GM23338 (cell line): ENCODE measurements at regions not wholly inside any gene's neighbourhood (a gene's known extent, or its start where the extent isn't known, plus 50 kb on each side); places are given as distances from the start of the nearest gene placed in this dataset.

Experiments used
- ATAC-seq: fragments of 200-7000 bp; cut with Tn5 transposase; 3 replicates; pipeline ENCODE4 v1.9.1; 2020
- DNase-seq: peaks from one replicate; pipeline ENCODE4 v3.0.0-alpha.2; 2015; ENCODE audit warnings: low spot score
- H2AFZ ChIP-seq: fragments of 200-600 bp; sonication (generic); 2 replicates; pipeline ENCODE4 v1.8.0; 2016; ENCODE audit warnings: antibody characterized with exemption, mild to moderate bottlenecking, moderate library complexity
- H3F3A ChIP-seq: fragments of 200-600 bp; sonication (generic); replicated peaks from 2 replicates; pipeline ENCODE4 v1.8.0; 2017; ENCODE audit warnings: antibody characterized with exemption, mixed run types, low read depth
- H3K27ac ChIP-seq: fragments of 200-600 bp; sonication (generic); 2 replicates; pipeline ENCODE4 v1.6.1; 2016; ENCODE audit warnings: low read depth
- H3K27me3 ChIP-seq: fragments of 200-600 bp; sonication (generic); 2 replicates; pipeline ENCODE4 v1.8.0; 2016; ENCODE audit warnings: mild to moderate bottlenecking, mixed run types, moderate library complexity; ENCODE audit not compliant: insufficient read depth
- H3K36me3 ChIP-seq: fragments of 200-600 bp; sonication (generic); 2 replicates; pipeline ENCODE4 v1.8.0; 2016; ENCODE audit warnings: mild to moderate bottlenecking; ENCODE audit not compliant: insufficient read depth
- H3K4me1 ChIP-seq: fragments of 200-600 bp; sonication (generic); 2 replicates; pipeline ENCODE4 v1.8.0; 2016; ENCODE audit warnings: mild to moderate bottlenecking, moderate library complexity; ENCODE audit not compliant: insufficient read depth
- H3K4me2 ChIP-seq: fragments of 200-600 bp; sonication (generic); 2 replicates; pipeline ENCODE4 v1.7.1; 2017; ENCODE audit warnings: mixed run types
- H3K4me3 ChIP-seq: fragments of 200-600 bp; sonication (generic); 2 replicates; pipeline ENCODE4 v1.6.1; 2016; ENCODE audit warnings: mixed run types
- H3K79me2 ChIP-seq: fragments of 200-600 bp; sonication (generic); replicated peaks from 2 replicates; pipeline ENCODE4 v1.8.0; 2017; ENCODE audit warnings: mild to moderate bottlenecking; ENCODE audit not compliant: insufficient read depth
- H3K9me2 ChIP-seq: fragments of 200-600 bp; sonication (generic); 2 replicates; pipeline ENCODE4 v1.8.0; 2017; ENCODE audit not compliant: insufficient read depth
- H4K20me1 ChIP-seq: fragments of 200-600 bp; sonication (generic); replicated peaks from 2 replicates; pipeline ENCODE4 v1.8.0; 2017; ENCODE audit warnings: mild to moderate bottlenecking; ENCODE audit not compliant: insufficient read depth
- H3K27ac Mint-ChIP-seq: 2 replicates; pipeline ENCODE4 v1.8.0; 2020; ENCODE audit warnings: inconsistent platforms, mild to moderate bottlenecking, moderate library complexity, mixed read lengths
- H3K27me3 Mint-ChIP-seq: 3 replicates; pipeline ENCODE4 v1.8.0; 2022; ENCODE audit warnings: low read depth, mild to moderate bottlenecking, moderate library complexity, mixed read lengths, inconsistent platforms; ENCODE audit not compliant: insufficient read depth, poor library complexity
- H3K36me3 Mint-ChIP-seq: 3 replicates; pipeline ENCODE4 v1.8.0; 2021; ENCODE audit warnings: low read depth, mild to moderate bottlenecking, inconsistent platforms, moderate library complexity, mixed read lengths
- H3K4me1 Mint-ChIP-seq: 3 replicates; pipeline ENCODE4 v1.8.0; 2020; ENCODE audit warnings: mild to moderate bottlenecking, inconsistent platforms, mixed read lengths
- H3K4me3 Mint-ChIP-seq: 3 replicates; pipeline ENCODE4 v1.8.0; 2021; ENCODE audit warnings: moderate library complexity, mild to moderate bottlenecking, inconsistent platforms, mixed read lengths
- H3K9me3 Mint-ChIP-seq: 3 replicates; pipeline ENCODE4 v1.8.0; 2020; ENCODE audit warnings: moderate library complexity, mild to moderate bottlenecking, inconsistent platforms, mixed read lengths
- CREB1 ChIP-seq: fragments of 250-450 bp; sonication (Bioruptor Pico); IDR thresholded peaks from 2 replicates; pipeline ENCODE4 v1.5.0; 2020; ENCODE audit warnings: low read depth, mild to moderate bottlenecking, moderate library complexity
- ETS1 ChIP-seq: IDR thresholded peaks from 2 replicates; pipeline ENCODE4 v1.6.1; 2016; ENCODE audit warnings: antibody characterized with exemption
- EZH2 ChIP-seq: fragments of 200-600 bp; sonication (generic); IDR thresholded peaks from one replicate; pipeline ENCODE4 v1.8.0; 2017; ENCODE audit warnings: antibody characterized with exemption, mild to moderate bottlenecking, low read depth; ENCODE audit not compliant: unreplicated experiment
- EZH2phosphoT487 ChIP-seq: fragments of 200-600 bp; sonication (generic); IDR thresholded peaks from one replicate; pipeline ENCODE4 v1.8.1; 2018; ENCODE audit warnings: antibody characterized with exemption; ENCODE audit not compliant: unreplicated experiment
- POLR2AphosphoS5 ChIP-seq: IDR thresholded peaks from 2 replicates; pipeline ENCODE4 v1.6.1; 2016; ENCODE audit warnings: antibody characterized with exemption, low read depth
- STAT1 ChIP-seq: IDR thresholded peaks from one replicate; pipeline ENCODE4 v1.6.1; 2016; ENCODE audit warnings: antibody characterized with exemption; ENCODE audit not compliant: unreplicated experiment
- ZNF331 ChIP-seq: fragments of 250-450 bp; sonication (Bioruptor Pico); IDR thresholded peaks from 2 replicates; pipeline ENCODE4 v1.5.0; 2020; ENCODE audit warnings: low read depth, mild to moderate bottlenecking, moderate library complexity
- ZNF462 ChIP-seq: fragments of 250-450 bp; sonication (Bioruptor Pico); IDR thresholded peaks from 2 replicates; pipeline ENCODE4 v1.5.0; 2020; ENCODE audit warnings: mild to moderate bottlenecking, moderate library complexity

- TF ChIP-seq ZNF462 (no peak), ETS1 (no peak), CREB1 (CRISPR knock-in tag) (no peak), EZH2phosphoT487 (no peak), STAT1 (no peak)
Observed at GRCh38 chr11:81829976-81830375, 903.7 kb downstream of the FAM181B start (continued).

GRCh38 chr11:81825346-81825745 lies 908.3 kb downstream of the FAM181B start:
- Mint-ChIP-seq H3K27ac (no peak overlapping the region), H3K36me3 (no peaks in the 10 kb centered on the region), H3K9me3 (no peaks in the 10 kb centered on the region), H3K4me1 (peaks cover 16% of the 10 kb centered on the region), H3K4me3 (no peak overlapping the region), H3K27me3 (peaks cover 2% of the 10 kb centered on the region)
- Histone ChIP-seq H3K27me3 (no peaks in the 10 kb centered on the region), H3K27ac (no peak overlapping the region), H3F3A (no peaks in the 10 kb centered on the region), H3K4me1 (peaks cover 7% of the 10 kb centered on the region), H3K4me3 (no peak overlapping the region), H3K36me3 (no peaks in the 10 kb centered on the region), H4K20me1 (no peaks in the 10 kb centered on the region), H3K79me2 (no peaks in the 10 kb centered on the region), H2AFZ (no peak overlapping the region), H3K4me2 (no peak overlapping the region), H3K9me2 (peaks cover 6% of the 10 kb centered on the region; the same call in 1 of the 2 replicates)
- TF ChIP-seq CREB1 (CRISPR knock-in tag) (no peak), POLR2AphosphoS5 (no peak), ZNF462 (no peak), EZH2phosphoT487 (no peak), EZH2 (no peak), ZNF331 (no peak)
- no peak for ATAC-seq
- DNase-seq: no peak
